B cell (primary cell): ENCODE measurements at regions not wholly inside any gene's neighbourhood (a gene's known extent, or its start where the extent isn't known, plus 50 kb on each side); places are given as distances from the start of the nearest gene placed in this dataset.

Experiments used
- ATAC-seq: fragments of 200-7000 bp; cut with Tn5 transposase; one replicate; pipeline ENCODE4 v1.10.0; 2021; ENCODE audit warnings: low read depth, mild to moderate bottlenecking, moderate number of reproducible peaks, moderate library complexity
- CTCF ChIA-PET: fragments of 350-600 bp; sonication (Branson Sonifier 250); formaldehyde crosslinking; loops from one replicate; lab custom pipeline; 2021; ENCODE audit warnings: antibody characterized with exemption, inconsistent platforms; lab: Charles Lee
- POLR2A ChIA-PET: fragments of 350-600 bp; sonication (Branson Sonifier 250); formaldehyde crosslinking; loops from one replicate; lab custom pipeline; 2021; ENCODE audit warnings: antibody characterized with exemption; lab: Charles Lee
- DNase-seq: peaks from one replicate; pipeline ENCODE4 v3.0.0; 2013
- H2AFZ ChIP-seq: 2 replicates; pipeline ENCODE4 v1.6.1; 2012; ENCODE audit warnings: mild to moderate bottlenecking, low read depth, low read length; ENCODE audit not compliant: insufficient read depth, poor library complexity, severe bottlenecking
- H3K27ac ChIP-seq, 2 donors: 1 replicate in 1 of 2; 2 replicates in 1 of 2; pipeline ENCODE4 v1.5.1; 2012 to 2013; ENCODE audit warnings: low read length in 2 of 2, mild to moderate bottlenecking in 2 of 2, moderate library complexity in 1 of 2
- H3K27me3 ChIP-seq, 4 experiments: fragments of 200-600 bp in 1 of 4; sonication (generic) in 1 of 4; replicated peaks in 1 of 4; 1 replicate in 2 of 4; 2 replicates in 2 of 4; pipeline versions ENCODE4 v1.6.1 to v1.7.0; 2013 to 2016; ENCODE audit warnings: low read length in 3 of 4, mild to moderate bottlenecking in 2 of 4, mixed read lengths in 1 of 4, moderate library complexity in 1 of 4; ENCODE audit not compliant: insufficient read depth in 4 of 4, control insufficient read depth in 3 of 4; ENCODE audit errors: control extremely low read depth in 1 of 4
- H3K36me3 ChIP-seq, 2 experiments: replicated peaks in 1 of 2; 1 replicate in 1 of 2; 2 replicates in 1 of 2; pipeline versions ENCODE4 v1.6.1 to v1.7.1; 2013; ENCODE audit warnings: low read length in 1 of 2; ENCODE audit not compliant: insufficient read depth in 2 of 2, control insufficient read depth in 1 of 2; ENCODE audit errors: control extremely low read depth in 1 of 2, extremely low read depth in 1 of 2
- H3K4me1 ChIP-seq, 2 donors: fragments of 200-600 bp in 1 of 2; sonication (generic) in 1 of 2; 1 replicate in 1 of 2; 2 replicates in 1 of 2; pipeline versions ENCODE4 v1.5.1 to v1.6.1; 2013 to 2017; ENCODE audit warnings: low read length in 2 of 2; ENCODE audit not compliant: control insufficient read depth in 2 of 2, insufficient read depth in 2 of 2
- H3K4me2 ChIP-seq: replicated peaks from 2 replicates; pipeline ENCODE3; 2012; ENCODE audit warnings: mild to moderate bottlenecking, low read depth, low read length; ENCODE audit not compliant: poor library complexity, severe bottlenecking
- H3K4me3 ChIP-seq, 5 experiments: fragments of 200-600 bp in 1 of 5; sonication (generic) in 1 of 5; 1 replicate in 3 of 5; 2 replicates in 2 of 5; pipeline versions ENCODE4 v1.5.1 to v1.7.0; 2011 to 2016; ENCODE audit warnings: low read length in 4 of 5, mild to moderate bottlenecking in 4 of 5, low read depth in 2 of 5, control low read depth in 1 of 5, moderate library complexity in 1 of 5; ENCODE audit not compliant: insufficient read depth in 1 of 5; ENCODE audit errors: control extremely low read depth in 1 of 5, extremely low read depth in 1 of 5
- H3K79me2 ChIP-seq: fragments of 200-600 bp; sonication (generic); one replicate; pipeline ENCODE4 v1.6.0; 2016; ENCODE audit warnings: low read length; ENCODE audit not compliant: control insufficient read depth, insufficient read depth
- H3K9ac ChIP-seq: fragments of 200-600 bp; sonication (generic); 2 replicates; pipeline ENCODE4 v1.6.1; 2017; ENCODE audit warnings: mild to moderate bottlenecking, low read length, moderate library complexity
- H3K9me3 ChIP-seq, 3 donors: one replicate each; pipeline versions ENCODE4 v1.6.1 to v1.7.1; 2013; ENCODE audit warnings: low read length in 2 of 3; ENCODE audit not compliant: control insufficient read depth in 2 of 3, insufficient read depth in 1 of 3; ENCODE audit errors: control extremely low read depth in 1 of 3
- H4K20me1 ChIP-seq: 2 replicates; pipeline ENCODE4 v1.6.0; 2012; ENCODE audit warnings: mild to moderate bottlenecking, low read length; ENCODE audit not compliant: insufficient read depth, control insufficient read depth, poor library complexity, severe bottlenecking
- H3K27ac Mint-ChIP-seq: one replicate; pipeline ENCODE4 v1.8.0; 2021; ENCODE audit warnings: mixed read lengths
- H3K27me3 Mint-ChIP-seq: one replicate; pipeline ENCODE4 v1.8.0; 2021; ENCODE audit warnings: mixed read lengths
- H3K4me1 Mint-ChIP-seq: one replicate; pipeline ENCODE4 v1.8.0; 2021; ENCODE audit warnings: mixed read lengths
- H3K4me3 Mint-ChIP-seq: one replicate; pipeline ENCODE4 v1.8.0; 2021; ENCODE audit warnings: mixed read lengths
- H3K9me3 Mint-ChIP-seq: one replicate; pipeline ENCODE4 v1.8.0; 2022; ENCODE audit warnings: mixed read lengths; ENCODE audit not compliant: insufficient read depth
- EZH2 ChIP-seq: IDR thresholded peaks from 2 replicates; pipeline ENCODE4 v1.6.1; 2012; ENCODE audit warnings: borderline replicate concordance, low read depth, mild to moderate bottlenecking, moderate library complexity, low read length; ENCODE audit not compliant: insufficient read depth, poor library complexity, severe bottlenecking
- WGBS: methylation state at CpG from one replicate; pipeline ENCODE4 v1.1.5; 2013; ENCODE audit warnings: missing lambda C conversion rate; ENCODE audit not compliant: insufficient coverage; 5-methylcytosine and 5-hydroxymethylcytosine counted together
- intact Hi-C: fragments of 100-400 bp; cut with micrococcal nuclease; formaldehyde crosslinking; loops from one replicate; pipeline ENCODE4 v1.10.0; 2022
- TF ChIP-seq, protein P1 (sequence below): fragments of 200-600 bp; IDR thresholded peaks from one replicate; pipeline ENCODE4 v1.8.0; 2022; ENCODE audit warnings: antibody characterized with exemption, mild to moderate bottlenecking

- no peak overlapping the region for H2AFZ ChIP-seq
- ChIA-PET POLR2A (no interaction called here), CTCF (no interaction called here)
- no peaks in the 10 kb centered on the region for H3K4me1 Mint-ChIP-seq
- no peaks in the 10 kb centered on the region for H3K27me3 ChIP-seq
- H3K79me2 ChIP-seq: no peaks in the 10 kb centered on the region
- intact Hi-C loops: no loop called here
- H3K9ac ChIP-seq: no peak overlapping the region
- no peak for ATAC-seq
- H3K27ac Mint-ChIP-seq: no peak overlapping the region
- no peaks in the 10 kb centered on the region for H3K27me3 Mint-ChIP-seq
- H3K4me3 Mint-ChIP-seq: no peak overlapping the region
- DNase-seq: no peak
- no peak overlapping the region for H3K27ac ChIP-seq
- no peaks in the 10 kb centered on the region for H4K20me1 ChIP-seq
- H3K4me3 ChIP-seq: no peak overlapping the region
- no CpG with 5 or more reads among the region's 1 CpG for WGBS
- H3K36me3 ChIP-seq: no peaks in the 10 kb centered on the region
- H3K9me3 Mint-ChIP-seq: peaks cover 2% of the 10 kb centered on the region
- no peak overlapping the region for H3K4me2 ChIP-seq
- no peaks in the 10 kb centered on the region for H3K4me1 ChIP-seq
- H3K9me3 ChIP-seq: no peaks in the 10 kb centered on the region
- no peak for TF ChIP-seq EZH2
- TF ChIP-seq, protein P1, sequence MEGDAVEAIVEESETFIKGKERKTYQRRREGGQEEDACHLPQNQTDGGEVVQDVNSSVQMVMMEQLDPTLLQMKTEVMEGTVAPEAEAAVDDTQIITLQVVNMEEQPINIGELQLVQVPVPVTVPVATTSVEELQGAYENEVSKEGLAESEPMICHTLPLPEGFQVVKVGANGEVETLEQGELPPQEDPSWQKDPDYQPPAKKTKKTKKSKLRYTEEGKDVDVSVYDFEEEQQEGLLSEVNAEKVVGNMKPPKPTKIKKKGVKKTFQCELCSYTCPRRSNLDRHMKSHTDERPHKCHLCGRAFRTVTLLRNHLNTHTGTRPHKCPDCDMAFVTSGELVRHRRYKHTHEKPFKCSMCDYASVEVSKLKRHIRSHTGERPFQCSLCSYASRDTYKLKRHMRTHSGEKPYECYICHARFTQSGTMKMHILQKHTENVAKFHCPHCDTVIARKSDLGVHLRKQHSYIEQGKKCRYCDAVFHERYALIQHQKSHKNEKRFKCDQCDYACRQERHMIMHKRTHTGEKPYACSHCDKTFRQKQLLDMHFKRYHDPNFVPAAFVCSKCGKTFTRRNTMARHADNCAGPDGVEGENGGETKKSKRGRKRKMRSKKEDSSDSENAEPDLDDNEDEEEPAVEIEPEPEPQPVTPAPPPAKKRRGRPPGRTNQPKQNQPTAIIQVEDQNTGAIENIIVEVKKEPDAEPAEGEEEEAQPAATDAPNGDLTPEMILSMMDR: no peak
Measured at GRCh38 chr11:43242401-43242800, 69.4 kb upstream of the API5 start.

GRCh38 chr11:43243927-43244326 is 67.9 kb upstream of the API5 start:
- Histone ChIP-seq H3K4me3 (no peak overlapping the region), H4K20me1 (no peaks in the 10 kb centered on the region), H3K27ac (no peak overlapping the region), H3K36me3 (no peaks in the 10 kb centered on the region), H3K4me1 (no peaks in the 10 kb centered on the region), H2AFZ (no peak overlapping the region), H3K27me3 (no peaks in the 10 kb centered on the region), H3K9ac (no peak overlapping the region), H3K79me2 (no peaks in the 10 kb centered on the region), H3K9me3 (no peaks in the 10 kb centered on the region), H3K4me2 (no peak overlapping the region)
- TF ChIP-seq, protein P1: no peak
- no peak for TF ChIP-seq EZH2
- Mint-ChIP-seq H3K27me3 (peaks cover 4% of the 10 kb centered on the region), H3K27ac (no peak overlapping the region), H3K9me3 (no peaks in the 10 kb centered on the region), H3K4me1 (no peaks in the 10 kb centered on the region), H3K4me3 (no peak overlapping the region)
- 22% methylated on average over 1 of the region's 3 CpGs for WGBS
- DNase-seq (no peak), ATAC-seq (no peak)
- CTCF ChIA-PET: no interaction called here
- POLR2A ChIA-PET: no interaction called here
- intact Hi-C loops: no loop called here
